SH-SY5Y (cell line): ENCODE measurements at regions not wholly inside any gene's neighbourhood (a gene's known extent, or its start where the extent isn't known, plus 50 kb on each side); places are given as distances from the start of the nearest gene placed in this dataset.

Experiments used
- GATA2 ChIP-seq: IDR thresholded peaks from 2 replicates; pipeline ENCODE4 v1.6.1; 2011; ENCODE audit warnings: mild to moderate bottlenecking, low read depth, low read length
- GATA3 ChIP-seq: IDR thresholded peaks from 2 replicates; pipeline ENCODE4 v1.6.1; 2011; ENCODE audit warnings: low read depth, mild to moderate bottlenecking, low read length, moderate library complexity

DNA sequence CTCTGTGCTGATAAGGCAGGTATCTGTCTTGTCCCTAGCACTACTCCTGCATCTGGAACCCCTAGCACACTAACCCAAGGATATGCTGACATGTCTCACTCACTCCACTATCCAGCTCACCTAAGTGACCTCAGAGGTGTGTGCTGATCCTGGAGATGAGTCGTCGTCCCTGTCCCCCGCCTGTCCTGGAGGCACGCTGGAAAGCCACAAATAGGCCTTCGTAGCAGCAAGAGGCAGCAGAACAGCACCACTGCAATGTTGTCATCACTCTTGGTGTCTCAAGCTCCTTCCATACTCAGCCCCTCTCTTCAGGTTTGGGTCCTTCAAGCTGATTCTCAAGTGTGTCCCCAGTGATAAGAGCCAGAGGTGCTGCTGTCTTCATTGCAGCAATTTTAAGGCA, 73.0 kb upstream of the ITGA6 start:
- TF ChIP-seq GATA2 (no peak), GATA3 (no peak)
